ENCODE measurements at regions not wholly inside any gene's neighbourhood (a gene's known extent, or its start where the extent isn't known, plus 50 kb on each side); places are given as distances from the start of the nearest gene placed in this dataset.
A peak's percentile ranks its signal among the peaks of the same experiment; 100 is the strongest.

DNA sequence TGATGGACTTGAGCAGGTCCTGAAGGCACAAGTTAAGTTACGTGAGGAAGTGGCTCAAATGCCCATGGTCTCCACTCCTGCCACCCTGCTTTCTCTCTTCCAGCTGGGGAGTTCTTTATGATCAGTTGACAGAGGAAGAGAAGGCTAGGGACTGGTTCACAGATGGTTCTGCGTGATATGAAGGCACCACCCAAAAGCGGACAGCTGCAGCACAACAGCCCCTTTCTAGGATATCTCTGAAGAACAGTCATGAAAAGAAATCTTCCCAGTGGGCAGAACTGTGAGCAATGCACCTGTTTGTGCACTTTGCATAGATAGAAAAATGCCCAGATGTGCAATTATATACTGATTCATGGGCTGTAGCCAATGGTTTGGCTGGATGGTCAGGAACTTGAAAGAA is 162.4 kb upstream of the FSCB start:
- Histone ChIP-seq H3K4me3 (no peak overlapping the region), H3K36me3 (no peaks in the 10 kb centered on the region), H3K4me1 (replicated peaks) (no peaks in the 10 kb centered on the region), H3K27me3 (replicated peaks; ENCODE audit: insufficient read depth) (no peaks in the 10 kb centered on the region), H3K9me3 (no peaks in the 10 kb centered on the region), H3K27ac (no peak overlapping the region)
- TF ChIP-seq, protein P1, sequence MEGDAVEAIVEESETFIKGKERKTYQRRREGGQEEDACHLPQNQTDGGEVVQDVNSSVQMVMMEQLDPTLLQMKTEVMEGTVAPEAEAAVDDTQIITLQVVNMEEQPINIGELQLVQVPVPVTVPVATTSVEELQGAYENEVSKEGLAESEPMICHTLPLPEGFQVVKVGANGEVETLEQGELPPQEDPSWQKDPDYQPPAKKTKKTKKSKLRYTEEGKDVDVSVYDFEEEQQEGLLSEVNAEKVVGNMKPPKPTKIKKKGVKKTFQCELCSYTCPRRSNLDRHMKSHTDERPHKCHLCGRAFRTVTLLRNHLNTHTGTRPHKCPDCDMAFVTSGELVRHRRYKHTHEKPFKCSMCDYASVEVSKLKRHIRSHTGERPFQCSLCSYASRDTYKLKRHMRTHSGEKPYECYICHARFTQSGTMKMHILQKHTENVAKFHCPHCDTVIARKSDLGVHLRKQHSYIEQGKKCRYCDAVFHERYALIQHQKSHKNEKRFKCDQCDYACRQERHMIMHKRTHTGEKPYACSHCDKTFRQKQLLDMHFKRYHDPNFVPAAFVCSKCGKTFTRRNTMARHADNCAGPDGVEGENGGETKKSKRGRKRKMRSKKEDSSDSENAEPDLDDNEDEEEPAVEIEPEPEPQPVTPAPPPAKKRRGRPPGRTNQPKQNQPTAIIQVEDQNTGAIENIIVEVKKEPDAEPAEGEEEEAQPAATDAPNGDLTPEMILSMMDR (IDR thresholded peaks at IDR 0.05): no peak
- no peak for TF ChIP-seq POLR2A (IDR thresholded peaks at IDR 0.05)
- TF ChIP-seq POLR2AphosphoS5 (IDR thresholded peaks at IDR 0.05): no peak
- WGBS: 93% methylated on average over 3 of the region's 3 CpGs
- intact Hi-C loops (cut with DNase I): no loop called here
- DNase-seq (ENCODE audit: low spot score): no peak

DNA sequence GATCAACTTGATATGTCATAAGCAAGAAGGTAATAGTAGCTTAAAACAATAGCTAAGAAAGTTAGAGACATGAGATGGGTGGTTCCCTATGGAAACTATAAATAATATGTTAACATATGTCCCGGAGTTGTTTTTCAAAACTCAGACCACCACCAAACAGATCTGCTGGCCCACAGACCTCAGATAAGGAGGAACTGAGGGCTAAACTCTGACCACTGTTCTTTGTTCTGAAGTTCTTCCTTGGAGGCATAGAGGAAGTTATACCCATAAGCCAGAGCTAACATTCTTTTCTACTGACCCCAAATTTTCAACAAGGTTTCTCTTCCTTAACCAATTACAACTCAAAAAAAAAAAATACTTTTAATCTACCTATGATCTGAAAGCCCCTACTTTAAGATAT is 156.1 kb upstream of the FSCB start:
- WGBS: 84% methylated on average over 1 of the region's 1 CpG
- Histone ChIP-seq H3K27me3 (replicated peaks; ENCODE audit: insufficient read depth) (no peaks in the 10 kb centered on the region), H3K27ac (no peak overlapping the region), H3K4me3 (no peak overlapping the region), H3K36me3 (no peaks in the 10 kb centered on the region), H3K9me3 (no peaks in the 10 kb centered on the region), H3K4me1 (replicated peaks) (no peaks in the 10 kb centered on the region)
- TF ChIP-seq POLR2A (IDR thresholded peaks at IDR 0.05) (no peak), POLR2AphosphoS5 (IDR thresholded peaks at IDR 0.05) (no peak)
- TF ChIP-seq, protein P1 (IDR thresholded peaks at IDR 0.05): no peak
- DNase-seq (ENCODE audit: low spot score): no peak
- intact Hi-C loops (cut with DNase I): no loop called here

- intact Hi-C loops (cut with DNase I): no loop called here
- no peaks in the 10 kb centered on the region for H3K36me3 ChIP-seq
- DNase-seq (ENCODE audit: low spot score): no peak
- no peaks in the 10 kb centered on the region for H3K27me3 ChIP-seq (replicated peaks; ENCODE audit: insufficient read depth)
- TF ChIP-seq POLR2AphosphoS5 (IDR thresholded peaks at IDR 0.05): no peak
- TF ChIP-seq, protein P1 (IDR thresholded peaks at IDR 0.05): no peak
- no peak for TF ChIP-seq POLR2A (IDR thresholded peaks at IDR 0.05)
- H3K27ac ChIP-seq: no peak overlapping the region
- no peaks in the 10 kb centered on the region for H3K9me3 ChIP-seq
- no peak overlapping the region for H3K4me3 ChIP-seq
- no peaks in the 10 kb centered on the region for H3K4me1 ChIP-seq (replicated peaks)
Observed at GRCh38 chr14:44662250-44662891, 155.3 kb upstream of the FSCB start.

DNA sequence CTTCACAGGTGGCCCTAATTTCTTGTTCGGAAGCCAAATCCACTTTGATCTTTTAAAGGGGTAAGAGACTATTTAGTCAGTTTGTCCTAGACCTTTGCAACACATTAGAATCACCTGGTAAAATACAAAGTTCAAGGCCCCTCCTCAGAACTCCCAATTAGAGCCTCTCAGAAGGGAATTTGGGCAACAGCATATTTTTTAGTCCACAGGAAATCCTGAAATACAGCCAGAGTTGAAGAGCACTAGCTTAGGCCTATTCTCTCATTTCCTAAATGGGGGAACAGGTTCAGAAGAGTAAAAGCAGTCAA is 151.3 kb upstream of the FSCB start:
- Histone ChIP-seq H3K27me3 (replicated peaks; ENCODE audit: insufficient read depth) (no peaks in the 10 kb centered on the region), H3K4me3 (no peak overlapping the region), H3K27ac (no peak overlapping the region), H3K4me1 (replicated peaks) (no peaks in the 10 kb centered on the region), H3K9me3 (no peaks in the 10 kb centered on the region), H3K36me3 (no peaks in the 10 kb centered on the region)
- TF ChIP-seq POLR2A (IDR thresholded peaks at IDR 0.05) (no peak), POLR2AphosphoS5 (IDR thresholded peaks at IDR 0.05) (no peak)
- TF ChIP-seq, protein P1 (IDR thresholded peaks at IDR 0.05): no peak
- 65% methylated on average over 1 of the region's 1 CpG for WGBS
- intact Hi-C loops (cut with DNase I): no loop called here
- DNase-seq (ENCODE audit: low spot score): no peak

- WGBS: 23% methylated on average over 3 of the region's 3 CpGs
- H3K9me3 ChIP-seq: no peaks in the 10 kb centered on the region
- no peaks in the 10 kb centered on the region for H3K36me3 ChIP-seq
- DNase-seq (ENCODE audit: low spot score): no peak
- H3K27ac ChIP-seq: no peak overlapping the region
- no peak overlapping the region for H3K4me3 ChIP-seq
- TF ChIP-seq POLR2A (IDR thresholded peaks at IDR 0.05) (no peak), POLR2AphosphoS5 (IDR thresholded peaks at IDR 0.05) (no peak)
- TF ChIP-seq, protein P1 (IDR thresholded peaks at IDR 0.05): peak in 1 of 4 experiments; percentile 32
- no peaks in the 10 kb centered on the region for H3K27me3 ChIP-seq (replicated peaks; ENCODE audit: insufficient read depth)
- intact Hi-C loops (cut with DNase I): no loop called here
- no peaks in the 10 kb centered on the region for H3K4me1 ChIP-seq (replicated peaks)
Observed at GRCh38 chr14:44657696-44658388, 150.8 kb upstream of the FSCB start.

Measured in prostate gland (tissue), 2 donors.